B cell (primary cell): ENCODE measurements at regions not wholly inside any gene's neighbourhood (a gene's known extent, or its start where the extent isn't known, plus 50 kb on each side); places are given as distances from the start of the nearest gene placed in this dataset.

Experiments
- ATAC-seq: fragments of 200-7000 bp; cut with Tn5 transposase; one replicate; pipeline ENCODE4 v1.10.0; 2021; ENCODE audit warnings: low read depth, mild to moderate bottlenecking, moderate number of reproducible peaks, moderate library complexity
- CTCF ChIA-PET: fragments of 350-600 bp; sonication (Branson Sonifier 250); formaldehyde crosslinking; loops from one replicate; lab custom pipeline; 2021; ENCODE audit warnings: antibody characterized with exemption, inconsistent platforms; lab: Charles Lee
- POLR2A ChIA-PET: fragments of 350-600 bp; sonication (Branson Sonifier 250); formaldehyde crosslinking; loops from one replicate; lab custom pipeline; 2021; ENCODE audit warnings: antibody characterized with exemption; lab: Charles Lee
- DNase-seq: peaks from one replicate; pipeline ENCODE4 v3.0.0; 2013
- H2AFZ ChIP-seq: 2 replicates; pipeline ENCODE4 v1.6.1; 2012; ENCODE audit warnings: mild to moderate bottlenecking, low read depth, low read length; ENCODE audit not compliant: insufficient read depth, poor library complexity, severe bottlenecking
- H3K27ac ChIP-seq, 2 donors: 1 replicate in 1 of 2; 2 replicates in 1 of 2; pipeline ENCODE4 v1.5.1; 2012 to 2013; ENCODE audit warnings: low read length in 2 of 2, mild to moderate bottlenecking in 2 of 2, moderate library complexity in 1 of 2
- H3K27me3 ChIP-seq, 4 experiments: fragments of 200-600 bp in 1 of 4; sonication (generic) in 1 of 4; replicated peaks in 1 of 4; 1 replicate in 2 of 4; 2 replicates in 2 of 4; pipeline versions ENCODE4 v1.6.1 to v1.7.0; 2013 to 2016; ENCODE audit warnings: low read length in 3 of 4, mild to moderate bottlenecking in 2 of 4, mixed read lengths in 1 of 4, moderate library complexity in 1 of 4; ENCODE audit not compliant: insufficient read depth in 4 of 4, control insufficient read depth in 3 of 4; ENCODE audit errors: control extremely low read depth in 1 of 4
- H3K36me3 ChIP-seq, 2 experiments: replicated peaks in 1 of 2; 1 replicate in 1 of 2; 2 replicates in 1 of 2; pipeline versions ENCODE4 v1.6.1 to v1.7.1; 2013; ENCODE audit warnings: low read length in 1 of 2; ENCODE audit not compliant: insufficient read depth in 2 of 2, control insufficient read depth in 1 of 2; ENCODE audit errors: control extremely low read depth in 1 of 2, extremely low read depth in 1 of 2
- H3K4me1 ChIP-seq, 2 donors: fragments of 200-600 bp in 1 of 2; sonication (generic) in 1 of 2; 1 replicate in 1 of 2; 2 replicates in 1 of 2; pipeline versions ENCODE4 v1.5.1 to v1.6.1; 2013 to 2017; ENCODE audit warnings: low read length in 2 of 2; ENCODE audit not compliant: control insufficient read depth in 2 of 2, insufficient read depth in 2 of 2
- H3K4me2 ChIP-seq: replicated peaks from 2 replicates; pipeline ENCODE3; 2012; ENCODE audit warnings: mild to moderate bottlenecking, low read depth, low read length; ENCODE audit not compliant: poor library complexity, severe bottlenecking
- H3K4me3 ChIP-seq, 5 experiments: fragments of 200-600 bp in 1 of 5; sonication (generic) in 1 of 5; 1 replicate in 3 of 5; 2 replicates in 2 of 5; pipeline versions ENCODE4 v1.5.1 to v1.7.0; 2011 to 2016; ENCODE audit warnings: low read length in 4 of 5, mild to moderate bottlenecking in 4 of 5, low read depth in 2 of 5, control low read depth in 1 of 5, moderate library complexity in 1 of 5; ENCODE audit not compliant: insufficient read depth in 1 of 5; ENCODE audit errors: control extremely low read depth in 1 of 5, extremely low read depth in 1 of 5
- H3K79me2 ChIP-seq: fragments of 200-600 bp; sonication (generic); one replicate; pipeline ENCODE4 v1.6.0; 2016; ENCODE audit warnings: low read length; ENCODE audit not compliant: control insufficient read depth, insufficient read depth
- H3K9ac ChIP-seq: fragments of 200-600 bp; sonication (generic); 2 replicates; pipeline ENCODE4 v1.6.1; 2017; ENCODE audit warnings: mild to moderate bottlenecking, low read length, moderate library complexity
- H3K9me3 ChIP-seq, 3 donors: one replicate each; pipeline versions ENCODE4 v1.6.1 to v1.7.1; 2013; ENCODE audit warnings: low read length in 2 of 3; ENCODE audit not compliant: control insufficient read depth in 2 of 3, insufficient read depth in 1 of 3; ENCODE audit errors: control extremely low read depth in 1 of 3
- H4K20me1 ChIP-seq: 2 replicates; pipeline ENCODE4 v1.6.0; 2012; ENCODE audit warnings: mild to moderate bottlenecking, low read length; ENCODE audit not compliant: insufficient read depth, control insufficient read depth, poor library complexity, severe bottlenecking
- H3K27ac Mint-ChIP-seq: one replicate; pipeline ENCODE4 v1.8.0; 2021; ENCODE audit warnings: mixed read lengths
- H3K27me3 Mint-ChIP-seq: one replicate; pipeline ENCODE4 v1.8.0; 2021; ENCODE audit warnings: mixed read lengths
- H3K4me1 Mint-ChIP-seq: one replicate; pipeline ENCODE4 v1.8.0; 2021; ENCODE audit warnings: mixed read lengths
- H3K4me3 Mint-ChIP-seq: one replicate; pipeline ENCODE4 v1.8.0; 2021; ENCODE audit warnings: mixed read lengths
- H3K9me3 Mint-ChIP-seq: one replicate; pipeline ENCODE4 v1.8.0; 2022; ENCODE audit warnings: mixed read lengths; ENCODE audit not compliant: insufficient read depth
- CTCF ChIP-seq: fragments of 200-600 bp; IDR thresholded peaks from one replicate; pipeline ENCODE4 v1.8.0; 2022; ENCODE audit warnings: antibody characterized with exemption, mild to moderate bottlenecking
- EZH2 ChIP-seq: IDR thresholded peaks from 2 replicates; pipeline ENCODE4 v1.6.1; 2012; ENCODE audit warnings: borderline replicate concordance, low read depth, mild to moderate bottlenecking, moderate library complexity, low read length; ENCODE audit not compliant: insufficient read depth, poor library complexity, severe bottlenecking
- WGBS: methylation state at CpG from one replicate; pipeline ENCODE4 v1.1.5; 2013; ENCODE audit warnings: missing lambda C conversion rate; ENCODE audit not compliant: insufficient coverage; 5-methylcytosine and 5-hydroxymethylcytosine counted together
- intact Hi-C: fragments of 100-400 bp; cut with micrococcal nuclease; formaldehyde crosslinking; loops from one replicate; pipeline ENCODE4 v1.10.0; 2022

GRCh38 chr2:138101718-138102117, 137.4 kb downstream of the HNMT start:
- peaks cover 0 to 5% (median 1%) of the 10 kb centered on the region in 3 donors for H3K9me3 ChIP-seq
- DNase-seq (no peak), ATAC-seq (no peak)
- intact Hi-C loops = no loop called here
- H3K9ac ChIP-seq = no peak overlapping the region
- no peak for TF ChIP-seq CTCF
- no peak for TF ChIP-seq EZH2
- no peaks in the 10 kb centered on the region for H4K20me1 ChIP-seq
- no peak overlapping the region for H3K4me3 ChIP-seq
- ChIA-PET POLR2A (no interaction called here), CTCF (no interaction called here)
- H2AFZ ChIP-seq = no peak overlapping the region
- H3K27ac Mint-ChIP-seq = no peak overlapping the region
- no peak overlapping the region for H3K27ac ChIP-seq
- no peak overlapping the region for H3K4me3 Mint-ChIP-seq
- H3K4me1 Mint-ChIP-seq = no peaks in the 10 kb centered on the region
- WGBS = no CpG with 5 or more reads among the region's 2 CpGs
- H3K36me3 ChIP-seq = no peaks in the 10 kb centered on the region
- no peaks in the 10 kb centered on the region for H3K4me1 ChIP-seq
- H3K27me3 ChIP-seq = no peaks in the 10 kb centered on the region
- no peaks in the 10 kb centered on the region for H3K27me3 Mint-ChIP-seq
- no peak overlapping the region for H3K4me2 ChIP-seq
- H3K9me3 Mint-ChIP-seq = no peaks in the 10 kb centered on the region
- H3K79me2 ChIP-seq = no peaks in the 10 kb centered on the region

GRCh38 chr2:138102664-138103063, 138.4 kb downstream of the HNMT start:
- DNase-seq (no peak), ATAC-seq (no peak)
- Histone ChIP-seq H3K9me3 (peaks cover 0 to 5% (median 1%) of the 10 kb centered on the region in 3 donors), H3K79me2 (no peaks in the 10 kb centered on the region), H3K9ac (no peak overlapping the region), H3K4me1 (no peaks in the 10 kb centered on the region), H2AFZ (no peak overlapping the region), H3K4me2 (no peak overlapping the region), H3K36me3 (no peaks in the 10 kb centered on the region), H3K4me3 (no peak overlapping the region), H3K27ac (no peak overlapping the region), H4K20me1 (no peaks in the 10 kb centered on the region), H3K27me3 (no peaks in the 10 kb centered on the region)
- H3K9me3 Mint-ChIP-seq = no peaks in the 10 kb centered on the region
- no peaks in the 10 kb centered on the region for H3K27me3 Mint-ChIP-seq
- ChIA-PET CTCF (no interaction called here), POLR2A (no interaction called here)
- intact Hi-C loops = no loop called here
- H3K4me1 Mint-ChIP-seq = no peaks in the 10 kb centered on the region
- no peak overlapping the region for H3K27ac Mint-ChIP-seq
- TF ChIP-seq EZH2 (no peak), CTCF (no peak)
- no peak overlapping the region for H3K4me3 Mint-ChIP-seq
